ENCODE measurements at regions not wholly inside any gene's neighbourhood (a gene's known extent, or its start where the extent isn't known, plus 50 kb on each side); places are given as distances from the start of the nearest gene placed in this dataset.

DNA sequence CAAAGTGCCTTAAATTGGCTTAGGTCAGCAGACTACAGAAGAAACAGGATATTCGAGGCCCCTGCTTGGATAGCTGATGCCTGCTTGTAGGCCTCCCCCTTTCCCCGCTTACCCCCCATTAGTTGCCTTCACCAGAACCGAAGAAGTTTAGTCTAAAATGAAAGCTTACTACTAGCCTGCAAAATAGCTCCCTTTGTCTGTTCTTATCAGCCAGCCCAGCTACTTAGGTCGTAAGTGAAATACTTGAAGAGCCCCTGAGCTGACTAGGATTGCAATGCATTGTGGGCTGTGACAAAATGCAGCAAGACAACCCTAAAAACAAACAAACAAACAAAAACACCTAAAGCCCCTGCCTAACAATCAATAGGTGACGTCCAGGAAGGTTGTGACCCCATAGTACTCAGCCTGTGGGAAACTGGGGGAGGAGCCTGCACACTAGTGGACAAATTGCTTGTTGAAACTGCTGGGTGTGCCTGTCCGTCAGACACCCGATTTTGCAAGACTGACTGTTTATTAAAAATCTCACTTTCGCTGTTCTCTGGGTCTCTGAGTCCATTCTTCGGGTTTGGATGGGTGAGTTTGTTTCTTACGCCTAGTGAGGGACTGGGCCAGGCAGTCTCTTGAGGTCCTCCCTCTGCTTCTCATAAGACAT, 105.0 kb upstream of the DUSP22 start:
- peaks cover 71% of the 10 kb centered on the region for H3K4me1 ChIP-seq (ENCODE audit: control insufficient read depth, insufficient read depth, low read length)

More for the DNA sequence above, 105.0 kb upstream of the DUSP22 start:
- no peaks in the 10 kb centered on the region; the same call in 1 of the 2 replicates for H3K79me2 ChIP-seq (ENCODE audit: control insufficient read depth, insufficient read depth, low read length)
- no peaks in the 10 kb centered on the region; a peak in 1 of 4 replicates for H3K27me3 ChIP-seq (replicated peaks in 1 of 2; ENCODE audit: control insufficient read depth in 2 of 2, insufficient read depth in 2 of 2, low read length in 1 of 2)
- no peak for DNase-seq (ENCODE audit: low read depth, low spot score)
- H3K9me3 ChIP-seq (replicated peaks; ENCODE audit: control insufficient read depth, insufficient read depth, low read length), result no peaks in the 10 kb centered on the region; the same call in 2 of the 3 replicates
- BruUV-seq (replicated peaks), result no TSS peak
- no peaks in the 10 kb centered on the region for H4K20me1 ChIP-seq (ENCODE audit: control insufficient read depth, insufficient read depth)
- H2AFZ ChIP-seq (ENCODE audit: control insufficient read depth, low read depth, low read length), result no peak overlapping the region
- H3K4me3 ChIP-seq, result no peak overlapping the region
- no peak for ATAC-seq
- peak overlapping the region; percentile 49 for H3K27ac ChIP-seq (ENCODE audit: control insufficient read depth, insufficient read depth)
- H3K4me2 ChIP-seq (ENCODE audit: control insufficient read depth, insufficient read depth), result peak overlapping the region; percentile 14
- RAD21 ChIA-PET (ENCODE audit: unreplicated experiment), result interaction anchor here (0.6 to 15.3 kb wide), 5 partner anchors 32 to 177 kb away, joined by 3 to 519 read pairs (median 4); no protein-coding TSS in a partner anchor
- in situ Hi-C loops (cut with MboI) (loop anchor here (5.0 kb wide), 1 partner anchor 210 kb away; no protein-coding TSS in a partner anchor), intact Hi-C loops (cut with micrococcal nuclease; ENCODE audit: unreplicated experiment) (loop anchor here (5.0 kb wide), 2 partner anchors 135 to 525 kb away; no protein-coding TSS in a partner anchor)
- POLR2A ChIA-PET, result interaction anchor here (1.0 to 9.7 kb wide), 3 partner anchors 33 to 125 kb away, joined by 3 to 139 read pairs (median 3); no protein-coding TSS in a partner anchor
- CTCF ChIA-PET, result interaction anchor here (0.6 to 16.8 kb wide), 15 partner anchors 8 to 533 kb away, joined by 3 to 460 read pairs (median 4); no protein-coding TSS in a partner anchor
- SMC1A ChIA-PET (ENCODE audit: uncharacterized antibody, unreplicated experiment), result interaction anchor here (0.9 to 25.0 kb wide), 7 partner anchors 11 to 535 kb away, joined by 3 to 748 read pairs (median 4); partner anchors contain the start of gene IRF4
- WGBS (ENCODE audit: insufficient coverage, insufficient replicate concordance, low lambda C conversion rate, missing lambda C conversion rate), result 86% methylated on average over 10 of the region's 10 CpGs
- TF ChIP-seq, protein P1, sequence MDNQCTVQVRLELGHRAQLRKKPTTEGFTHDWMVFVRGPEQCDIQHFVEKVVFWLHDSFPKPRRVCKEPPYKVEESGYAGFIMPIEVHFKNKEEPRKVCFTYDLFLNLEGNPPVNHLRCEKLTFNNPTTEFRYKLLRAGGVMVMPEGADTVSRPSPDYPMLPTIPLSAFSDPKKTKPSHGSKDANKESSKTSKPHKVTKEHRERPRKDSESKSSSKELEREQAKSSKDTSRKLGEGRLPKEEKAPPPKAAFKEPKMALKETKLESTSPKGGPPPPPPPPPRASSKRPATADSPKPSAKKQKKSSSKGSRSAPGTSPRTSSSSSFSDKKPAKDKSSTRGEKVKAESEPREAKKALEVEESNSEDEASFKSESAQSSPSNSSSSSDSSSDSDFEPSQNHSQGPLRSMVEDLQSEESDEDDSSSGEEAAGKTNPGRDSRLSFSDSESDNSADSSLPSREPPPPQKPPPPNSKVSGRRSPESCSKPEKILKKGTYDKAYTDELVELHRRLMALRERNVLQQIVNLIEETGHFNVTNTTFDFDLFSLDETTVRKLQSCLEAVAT (IDR thresholded peaks at IDR 0.05), result no peak
- TF ChIP-seq NR2C2 (IDR thresholded peaks at IDR 0.05; ENCODE audit: borderline replicate concordance, control insufficient read depth, insufficient read length, low read depth), result no peak
- no peak for TF ChIP-seq BRCA1 (IDR thresholded peaks at IDR 0.05; ENCODE audit: low read depth, low read length)
- no peak for TF ChIP-seq POLR2A (IDR thresholded peaks at IDR 0.05; ENCODE audit: low read depth, low read length)
- TF ChIP-seq, protein P2, sequence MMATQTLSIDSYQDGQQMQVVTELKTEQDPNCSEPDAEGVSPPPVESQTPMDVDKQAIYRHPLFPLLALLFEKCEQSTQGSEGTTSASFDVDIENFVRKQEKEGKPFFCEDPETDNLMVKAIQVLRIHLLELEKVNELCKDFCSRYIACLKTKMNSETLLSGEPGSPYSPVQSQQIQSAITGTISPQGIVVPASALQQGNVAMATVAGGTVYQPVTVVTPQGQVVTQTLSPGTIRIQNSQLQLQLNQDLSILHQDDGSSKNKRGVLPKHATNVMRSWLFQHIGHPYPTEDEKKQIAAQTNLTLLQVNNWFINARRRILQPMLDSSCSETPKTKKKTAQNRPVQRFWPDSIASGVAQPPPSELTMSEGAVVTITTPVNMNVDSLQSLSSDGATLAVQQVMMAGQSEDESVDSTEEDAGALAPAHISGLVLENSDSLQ (IDR thresholded peaks at IDR 0.05), result peak; percentile 41; the same call in 1 of the 2 replicates
- no peak for FAIRE-seq
- no peak overlapping the region for H3K9ac ChIP-seq (ENCODE audit: control insufficient read depth, insufficient read depth, low read length)
- no peaks in the 10 kb centered on the region for H3K36me3 ChIP-seq (ENCODE audit: control insufficient read depth in 2 of 2, insufficient read depth in 2 of 2, low read length in 1 of 2)
